Left lung (tissue), 4 donors: ENCODE measurements at regions not wholly inside any gene's neighbourhood (a gene's known extent, or its start where the extent isn't known, plus 50 kb on each side); places are given as distances from the start of the nearest gene placed in this dataset.
A peak's percentile ranks its signal among the peaks of the same experiment; 100 is the strongest.

Experiments used
- ATAC-seq: fragments of 200-7000 bp; cut with Tn5 transposase; one replicate; pipeline ENCODE4 v1.9.1; 2020; ENCODE audit warnings: moderate library complexity
- DNase-seq, 4 donors: peaks; one replicate each; pipeline ENCODE4 v3.0.0-alpha.2; 2013 to 2020
- H3K27ac ChIP-seq, 2 donors: fragments of 200-600 bp; sonication (generic) in 1 of 2; one replicate each; pipeline versions ENCODE4 v1.5.0 to v1.8.0; 2020 to 2021
- H3K27me3 ChIP-seq, 2 donors: fragments of 200-600 bp; sonication (generic) in 1 of 2; one replicate each; pipeline versions ENCODE4 v1.5.0 to v1.8.0; 2020 to 2021
- H3K36me3 ChIP-seq, 2 donors: fragments of 200-600 bp; sonication (generic) in 1 of 2; one replicate each; pipeline versions ENCODE4 v1.5.0 to v1.8.0; 2020 to 2021
- H3K4me1 ChIP-seq, 2 donors: fragments of 200-600 bp; one replicate each; pipeline ENCODE4 v1.8.0; 2021
- H3K4me3 ChIP-seq, 2 donors: fragments of 200-600 bp; sonication (generic) in 1 of 2; one replicate each; pipeline versions ENCODE4 v1.5.0 to v1.8.0; 2020 to 2021; ENCODE audit warnings: mild to moderate bottlenecking in 1 of 2
- H3K9me3 ChIP-seq, 2 donors: fragments of 200-600 bp; sonication (generic) in 1 of 2; one replicate each; pipeline versions ENCODE4 v1.5.0 to v1.8.0; 2020 to 2021
- CTCF ChIP-seq, 2 donors: fragments of 200-600 bp; sonication (generic) in 1 of 2; IDR thresholded peaks; one replicate each; pipeline versions ENCODE4 v1.5.0 to v1.8.0; 2021; ENCODE audit warnings: antibody characterized with exemption in 2 of 2
- intact Hi-C, 2 donors: fragments of 100-400 bp; cut with DNase I; formaldehyde crosslinking; loops; one replicate each; pipeline versions ENCODE4 v1.11.2 to v1.14.2; 2022
- donor health status: DM: no; HTN: yes; CAD: no.
- donor health status: DM: no; HTN: no; CAD: no.

GRCh38 chr17:16881239-16881924 is 90.5 kb downstream of the TNFRSF13B start:
- no peak for TF ChIP-seq CTCF (IDR thresholded peaks at IDR 0.05)
- intact Hi-C loops = no loop called here
- Histone ChIP-seq H3K4me1 (no peaks in the 10 kb centered on the region), H3K27ac (no peak overlapping the region), H3K4me3 (no peak overlapping the region), H3K9me3 (no peaks in the 10 kb centered on the region), H3K27me3 (no peaks in the 10 kb centered on the region), H3K36me3 (no peaks in the 10 kb centered on the region)
- DNase-seq (no peak), ATAC-seq (no peak)

GRCh38 chr17:16880843-16881230 is 91.1 kb downstream of the TNFRSF13B start:
- H3K27ac ChIP-seq = no peak overlapping the region
- intact Hi-C loops = no loop called here
- H3K4me1 ChIP-seq = no peaks in the 10 kb centered on the region
- H3K36me3 ChIP-seq = no peaks in the 10 kb centered on the region
- no peak overlapping the region for H3K4me3 ChIP-seq
- ATAC-seq = no peak
- H3K27me3 ChIP-seq = no peaks in the 10 kb centered on the region
- H3K9me3 ChIP-seq = no peaks in the 10 kb centered on the region
- DNase-seq = no peak
- TF ChIP-seq CTCF (IDR thresholded peaks at IDR 0.05) = no peak

GRCh38 chr17:16880121-16880842 is 91.6 kb downstream of the TNFRSF13B start:
- Histone ChIP-seq H3K9me3 (no peaks in the 10 kb centered on the region), H3K4me3 (no peak overlapping the region), H3K27ac (no peak overlapping the region), H3K4me1 (no peaks in the 10 kb centered on the region), H3K27me3 (no peaks in the 10 kb centered on the region), H3K36me3 (no peaks in the 10 kb centered on the region)
- ATAC-seq = no peak
- no peak for TF ChIP-seq CTCF (IDR thresholded peaks at IDR 0.05)
- intact Hi-C loops = no loop called here
- no peak for DNase-seq

- no peak overlapping the region for H3K4me3 ChIP-seq
- DNase-seq (no peak), ATAC-seq (no peak)
- no peak for TF ChIP-seq CTCF (IDR thresholded peaks at IDR 0.05)
- intact Hi-C loops = no loop called here
- no peaks in the 10 kb centered on the region for H3K9me3 ChIP-seq
- H3K27ac ChIP-seq = no peak overlapping the region
- no peaks in the 10 kb centered on the region for H3K36me3 ChIP-seq
- no peaks in the 10 kb centered on the region for H3K27me3 ChIP-seq
- no peaks in the 10 kb centered on the region for H3K4me1 ChIP-seq
Measured at GRCh38 chr17:16879686-16880085, 92.2 kb downstream of the TNFRSF13B start.

GRCh38 chr17:16878606-16879005 is 93.3 kb downstream of the TNFRSF13B start:
- peak in 2 of 4 donors; percentile 10 to 22 for DNase-seq
- no peaks in the 10 kb centered on the region for H3K9me3 ChIP-seq
- no peak for ATAC-seq
- no peak overlapping the region for H3K27ac ChIP-seq
- no peaks in the 10 kb centered on the region for H3K36me3 ChIP-seq
- no peak for TF ChIP-seq CTCF (IDR thresholded peaks at IDR 0.05)
- intact Hi-C loops = no loop called here
- no peak overlapping the region for H3K4me3 ChIP-seq
- H3K27me3 ChIP-seq = no peaks in the 10 kb centered on the region
- no peaks in the 10 kb centered on the region for H3K4me1 ChIP-seq
